DOHH2 (cell line): ENCODE measurements at regions not wholly inside any gene's neighbourhood (a gene's known extent, or its start where the extent isn't known, plus 50 kb on each side); places are given as distances from the start of the nearest gene placed in this dataset.

ENCODE experiments used
- H3F3A ChIP-seq: fragments of 200-600 bp; sonication (generic), shearing (Covaris generic); 2 replicates; pipeline ENCODE4 v1.6.0; 2016; ENCODE audit warnings: antibody characterized with exemption, mild to moderate bottlenecking; ENCODE audit not compliant: control insufficient read depth, insufficient read depth
- H3K27ac ChIP-seq: fragments of 200-600 bp; sonication (generic); 2 replicates; pipeline ENCODE4 v1.5.1; 2014; ENCODE audit warnings: low read depth, mild to moderate bottlenecking, low read length, moderate library complexity
- H3K27me3 ChIP-seq: fragments of 200-600 bp; sonication (generic); 2 replicates; pipeline ENCODE4 v1.6.1; 2014; ENCODE audit warnings: mild to moderate bottlenecking, low read length, mixed read lengths; ENCODE audit not compliant: control insufficient read depth
- H3K36me3 ChIP-seq: fragments of 200-600 bp; sonication (generic); 2 replicates; pipeline ENCODE4 v1.6.1; 2014; ENCODE audit warnings: mild to moderate bottlenecking, low read length, moderate library complexity, mixed read lengths; ENCODE audit not compliant: control insufficient read depth
- H3K4me1 ChIP-seq: fragments of 200-600 bp; sonication (generic); 2 replicates; pipeline ENCODE4 v1.6.1; 2014; ENCODE audit warnings: mild to moderate bottlenecking, low read length, mixed read lengths; ENCODE audit not compliant: control insufficient read depth
- H3K4me2 ChIP-seq: fragments of 200-600 bp; sonication (generic); 2 replicates; pipeline ENCODE4 v1.6.0; 2014; ENCODE audit warnings: mild to moderate bottlenecking, low read length, moderate library complexity
- H3K4me3 ChIP-seq: fragments of 200-600 bp; sonication (generic); 2 replicates; pipeline ENCODE4 v1.5.1; 2014; ENCODE audit warnings: mild to moderate bottlenecking, low read length, mixed read lengths
- H3K79me2 ChIP-seq: fragments of 200-600 bp; sonication (generic); 2 replicates; pipeline ENCODE4 v1.6.1; 2014; ENCODE audit warnings: mild to moderate bottlenecking, low read length, mixed read lengths; ENCODE audit not compliant: control insufficient read depth
- H3K9me2 ChIP-seq: fragments of 200-600 bp; sonication (generic); replicated peaks from 2 replicates; pipeline ENCODE4 v1.6.1; 2014; ENCODE audit warnings: mild to moderate bottlenecking, low read length, mixed read lengths; ENCODE audit not compliant: control insufficient read depth
- H3K9me3 ChIP-seq: fragments of 200-600 bp; sonication (generic); 2 replicates; pipeline ENCODE4 v1.6.1; 2014; ENCODE audit warnings: antibody characterized with exemption, low read length, mixed read lengths; ENCODE audit not compliant: control insufficient read depth, insufficient read depth
- H4K20me1 ChIP-seq: fragments of 200-600 bp; sonication (generic); 2 replicates; pipeline ENCODE4 v1.6.0; 2014; ENCODE audit warnings: low read depth, mild to moderate bottlenecking, antibody characterized with exemption, low read length, moderate library complexity; ENCODE audit not compliant: control insufficient read depth, insufficient read depth
- EZH2phosphoT487 ChIP-seq: fragments of 200-600 bp; sonication (generic); IDR thresholded peaks from 2 replicates; pipeline ENCODE4 v1.6.1; 2017; ENCODE audit warnings: borderline replicate concordance, mild to moderate bottlenecking, antibody characterized with exemption, low read length, moderate library complexity, mixed read lengths
- TF ChIP-seq, protein P1 (sequence below): fragments of 200-600 bp; sonication (generic); IDR thresholded peaks from one replicate; pipeline ENCODE4 v1.5.1; 2014; ENCODE audit warnings: antibody characterized with exemption, mild to moderate bottlenecking, low read depth, low read length; ENCODE audit not compliant: poor library complexity, severe bottlenecking

DNA sequence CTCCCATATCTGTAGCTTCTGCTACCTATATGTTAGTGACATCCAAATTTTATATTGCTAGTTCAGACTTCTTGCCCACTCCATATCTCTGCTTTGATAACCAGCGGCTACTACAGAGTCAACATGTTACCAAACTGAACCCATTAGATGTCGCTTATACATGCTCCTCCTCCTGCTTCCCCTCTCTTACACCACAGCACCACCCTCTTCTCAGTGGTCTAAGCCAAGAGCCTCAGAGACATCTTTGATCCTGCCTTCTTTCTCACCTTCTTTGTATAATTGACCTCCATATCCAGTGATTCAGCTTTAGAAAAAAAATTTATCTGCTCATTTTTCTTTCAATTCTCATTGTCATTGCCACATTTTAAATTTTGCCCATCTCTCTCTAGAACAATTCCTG lies 408.2 kb upstream of the TLE4 start:
- Histone ChIP-seq H4K20me1 (no peaks in the 10 kb centered on the region), H3K27me3 (no peaks in the 10 kb centered on the region), H3K9me3 (0 out of 2 replicates have a peak, but pooled peaks cover 3% of the 10 kb centered on the region), H3K4me1 (peaks cover 7% of the 10 kb centered on the region), H3F3A (no peaks in the 10 kb centered on the region), H3K27ac (no peak overlapping the region), H3K4me2 (no peak overlapping the region), H3K4me3 (no peak overlapping the region), H3K79me2 (no peaks in the 10 kb centered on the region), H3K9me2 (no peaks in the 10 kb centered on the region), H3K36me3 (no peaks in the 10 kb centered on the region)
- TF ChIP-seq EZH2phosphoT487 = no peak
- TF ChIP-seq, protein P1, sequence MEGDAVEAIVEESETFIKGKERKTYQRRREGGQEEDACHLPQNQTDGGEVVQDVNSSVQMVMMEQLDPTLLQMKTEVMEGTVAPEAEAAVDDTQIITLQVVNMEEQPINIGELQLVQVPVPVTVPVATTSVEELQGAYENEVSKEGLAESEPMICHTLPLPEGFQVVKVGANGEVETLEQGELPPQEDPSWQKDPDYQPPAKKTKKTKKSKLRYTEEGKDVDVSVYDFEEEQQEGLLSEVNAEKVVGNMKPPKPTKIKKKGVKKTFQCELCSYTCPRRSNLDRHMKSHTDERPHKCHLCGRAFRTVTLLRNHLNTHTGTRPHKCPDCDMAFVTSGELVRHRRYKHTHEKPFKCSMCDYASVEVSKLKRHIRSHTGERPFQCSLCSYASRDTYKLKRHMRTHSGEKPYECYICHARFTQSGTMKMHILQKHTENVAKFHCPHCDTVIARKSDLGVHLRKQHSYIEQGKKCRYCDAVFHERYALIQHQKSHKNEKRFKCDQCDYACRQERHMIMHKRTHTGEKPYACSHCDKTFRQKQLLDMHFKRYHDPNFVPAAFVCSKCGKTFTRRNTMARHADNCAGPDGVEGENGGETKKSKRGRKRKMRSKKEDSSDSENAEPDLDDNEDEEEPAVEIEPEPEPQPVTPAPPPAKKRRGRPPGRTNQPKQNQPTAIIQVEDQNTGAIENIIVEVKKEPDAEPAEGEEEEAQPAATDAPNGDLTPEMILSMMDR = no peak

DNA sequence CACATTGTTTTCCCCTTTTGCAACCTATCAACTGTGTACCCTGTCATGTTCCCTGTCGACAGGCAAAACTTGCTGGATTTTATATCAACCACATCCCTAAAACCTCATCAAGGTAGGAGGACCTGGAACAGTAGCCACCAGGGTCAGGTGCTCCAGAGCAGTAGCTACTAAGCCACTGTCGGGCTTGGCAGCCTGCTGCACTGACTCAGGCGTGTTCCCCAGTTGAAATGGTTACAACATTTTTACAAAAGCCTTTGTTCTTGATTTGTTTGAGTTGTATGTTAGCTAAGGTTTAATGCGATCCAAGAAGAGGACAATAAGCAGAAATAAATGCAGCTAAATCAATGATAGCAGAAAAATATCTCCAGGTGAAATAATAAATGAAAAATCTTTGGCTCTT lies 407.4 kb upstream of the TLE4 start:
- Histone ChIP-seq H3K27me3 (no peaks in the 10 kb centered on the region), H3K9me3 (0 out of 2 replicates have a peak, but pooled peaks cover 3% of the 10 kb centered on the region), H3K79me2 (no peaks in the 10 kb centered on the region), H3K4me2 (no peak overlapping the region), H3K4me3 (no peak overlapping the region), H4K20me1 (no peaks in the 10 kb centered on the region), H3K36me3 (no peaks in the 10 kb centered on the region), H3F3A (no peaks in the 10 kb centered on the region), H3K27ac (no peak overlapping the region), H3K9me2 (no peaks in the 10 kb centered on the region), H3K4me1 (peaks cover 7% of the 10 kb centered on the region)
- TF ChIP-seq, protein P1 = no peak
- no peak for TF ChIP-seq EZH2phosphoT487

DNA sequence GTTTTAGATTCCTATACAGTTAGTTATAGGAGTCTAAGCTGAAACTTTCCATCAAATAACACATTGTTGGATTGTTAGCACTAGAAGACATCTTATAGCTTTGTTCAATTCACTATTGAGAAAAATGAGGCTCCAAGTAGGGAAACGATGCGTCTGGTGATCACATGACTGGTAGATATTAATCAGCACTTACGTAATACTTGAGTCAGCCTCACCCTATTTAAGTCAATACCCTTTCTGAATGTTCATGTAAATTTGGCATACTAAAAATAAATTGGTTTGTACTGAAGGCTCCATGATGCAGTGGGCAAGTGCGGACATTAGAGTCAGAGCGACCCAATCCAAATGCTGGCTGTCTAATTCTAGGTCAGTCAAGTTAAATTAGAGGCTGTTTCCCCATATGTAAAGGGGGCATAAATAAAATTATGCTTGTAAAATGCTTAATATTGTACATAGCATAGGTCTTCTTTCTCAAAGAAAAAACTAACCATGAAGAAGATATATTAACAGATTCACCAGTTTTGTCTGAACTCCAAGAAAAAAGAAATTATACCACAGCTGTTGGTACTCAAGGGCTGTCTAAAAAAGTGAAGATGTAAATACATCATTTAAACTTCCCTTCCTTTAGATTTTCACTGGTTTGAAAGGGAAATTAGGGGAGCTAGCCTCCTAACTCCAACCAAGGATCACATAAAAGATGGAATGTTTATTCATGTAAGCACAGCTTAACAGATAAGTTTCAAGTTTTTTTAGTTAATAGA lies 406.6 kb upstream of the TLE4 start:
- Histone ChIP-seq H3K9me3 (0 out of 2 replicates have a peak, but pooled peaks cover 3% of the 10 kb centered on the region), H3K9me2 (no peaks in the 10 kb centered on the region), H3K27me3 (no peaks in the 10 kb centered on the region), H3K79me2 (no peaks in the 10 kb centered on the region), H3K36me3 (no peaks in the 10 kb centered on the region), H3F3A (no peaks in the 10 kb centered on the region), H3K27ac (no peak overlapping the region), H3K4me3 (no peak overlapping the region), H3K4me1 (peaks cover 7% of the 10 kb centered on the region), H3K4me2 (no peak overlapping the region), H4K20me1 (no peaks in the 10 kb centered on the region)
- no peak for TF ChIP-seq EZH2phosphoT487
- TF ChIP-seq, protein P1 = no peak
